ENCODE measurements at regions not wholly inside any gene's neighbourhood (a gene's known extent, or its start where the extent isn't known, plus 50 kb on each side); places are given as distances from the start of the nearest gene placed in this dataset.

DNA sequence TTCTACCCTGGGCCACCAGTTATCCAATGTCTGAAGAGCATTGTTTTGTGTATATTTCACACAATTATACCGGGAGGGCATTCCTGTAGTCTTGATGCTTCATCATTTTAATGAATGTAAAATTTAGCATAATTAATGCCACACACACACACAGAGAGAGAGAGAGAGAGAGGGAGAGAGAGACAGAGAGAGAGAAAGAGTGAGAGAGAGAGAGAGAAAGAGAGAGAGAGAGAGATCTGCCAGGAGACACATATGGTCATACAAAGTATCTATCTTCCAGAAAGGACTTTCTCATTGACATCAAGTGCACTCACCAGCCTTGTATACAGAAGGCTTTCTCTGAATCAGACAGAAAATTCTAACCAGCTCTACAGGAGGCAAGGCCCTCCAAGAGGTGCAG lies 72.3 kb downstream of the KLF6 start:
- H3K27ac ChIP-seq, result no peak overlapping the region
- DNase-seq (ENCODE audit: low spot score), result no peak
- POLR2A ChIA-PET (ENCODE audit: low non-redundant PET), result no interaction called here
- TF ChIP-seq, protein P1, sequence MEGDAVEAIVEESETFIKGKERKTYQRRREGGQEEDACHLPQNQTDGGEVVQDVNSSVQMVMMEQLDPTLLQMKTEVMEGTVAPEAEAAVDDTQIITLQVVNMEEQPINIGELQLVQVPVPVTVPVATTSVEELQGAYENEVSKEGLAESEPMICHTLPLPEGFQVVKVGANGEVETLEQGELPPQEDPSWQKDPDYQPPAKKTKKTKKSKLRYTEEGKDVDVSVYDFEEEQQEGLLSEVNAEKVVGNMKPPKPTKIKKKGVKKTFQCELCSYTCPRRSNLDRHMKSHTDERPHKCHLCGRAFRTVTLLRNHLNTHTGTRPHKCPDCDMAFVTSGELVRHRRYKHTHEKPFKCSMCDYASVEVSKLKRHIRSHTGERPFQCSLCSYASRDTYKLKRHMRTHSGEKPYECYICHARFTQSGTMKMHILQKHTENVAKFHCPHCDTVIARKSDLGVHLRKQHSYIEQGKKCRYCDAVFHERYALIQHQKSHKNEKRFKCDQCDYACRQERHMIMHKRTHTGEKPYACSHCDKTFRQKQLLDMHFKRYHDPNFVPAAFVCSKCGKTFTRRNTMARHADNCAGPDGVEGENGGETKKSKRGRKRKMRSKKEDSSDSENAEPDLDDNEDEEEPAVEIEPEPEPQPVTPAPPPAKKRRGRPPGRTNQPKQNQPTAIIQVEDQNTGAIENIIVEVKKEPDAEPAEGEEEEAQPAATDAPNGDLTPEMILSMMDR (conservative IDR thresholded peaks at IDR 0.05; ENCODE audit: low read depth), result no peak
- CTCF ChIA-PET, result no interaction called here

DNA sequence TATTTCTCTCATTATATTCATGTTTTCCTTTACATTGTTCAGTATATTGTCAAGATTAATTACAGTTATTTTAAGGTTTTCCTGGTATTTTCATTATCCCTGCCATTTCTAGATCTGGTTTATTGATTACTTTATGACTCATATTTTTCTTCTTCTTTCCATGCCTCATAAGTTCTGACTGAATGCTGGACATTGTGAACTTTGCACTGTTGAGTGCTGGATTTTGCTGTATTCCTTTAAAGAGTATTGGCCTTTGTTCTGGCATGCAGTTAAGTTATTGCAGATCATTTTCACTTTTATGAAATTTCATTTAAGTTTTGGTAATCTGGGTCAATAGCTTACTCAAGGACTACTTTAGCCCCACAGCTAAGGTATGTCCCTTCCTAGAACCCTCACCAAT lies 73.1 kb downstream of the KLF6 start:
- no peak overlapping the region for H3K27ac ChIP-seq
- POLR2A ChIA-PET (ENCODE audit: low non-redundant PET), result no interaction called here
- CTCF ChIA-PET, result no interaction called here
- TF ChIP-seq, protein P1 (conservative IDR thresholded peaks at IDR 0.05; ENCODE audit: low read depth), result no peak
- DNase-seq (ENCODE audit: low spot score), result no peak

DNA sequence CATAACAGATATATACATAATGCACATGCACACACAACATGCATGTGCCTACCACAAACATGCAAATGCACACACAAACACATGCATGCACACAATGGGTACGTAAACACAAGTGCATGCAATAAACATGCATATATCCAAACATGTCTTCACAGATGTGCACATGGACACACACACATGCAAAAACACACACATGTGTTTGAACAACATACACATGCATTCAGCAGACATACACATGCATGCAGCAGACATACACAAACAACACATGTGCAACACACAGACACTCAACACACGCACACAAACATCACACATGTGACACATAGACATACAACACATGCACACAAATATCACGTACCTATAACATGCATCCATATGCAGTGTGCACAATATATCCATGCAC lies 74.2 kb downstream of the KLF6 start:
- ChIA-PET CTCF (no interaction called here), POLR2A (ENCODE audit: low non-redundant PET) (no interaction called here)
- H3K27ac ChIP-seq, result no peak overlapping the region
- no peak for DNase-seq (ENCODE audit: low spot score)
- TF ChIP-seq, protein P1 (conservative IDR thresholded peaks at IDR 0.05; ENCODE audit: low read depth), result no peak

DNA sequence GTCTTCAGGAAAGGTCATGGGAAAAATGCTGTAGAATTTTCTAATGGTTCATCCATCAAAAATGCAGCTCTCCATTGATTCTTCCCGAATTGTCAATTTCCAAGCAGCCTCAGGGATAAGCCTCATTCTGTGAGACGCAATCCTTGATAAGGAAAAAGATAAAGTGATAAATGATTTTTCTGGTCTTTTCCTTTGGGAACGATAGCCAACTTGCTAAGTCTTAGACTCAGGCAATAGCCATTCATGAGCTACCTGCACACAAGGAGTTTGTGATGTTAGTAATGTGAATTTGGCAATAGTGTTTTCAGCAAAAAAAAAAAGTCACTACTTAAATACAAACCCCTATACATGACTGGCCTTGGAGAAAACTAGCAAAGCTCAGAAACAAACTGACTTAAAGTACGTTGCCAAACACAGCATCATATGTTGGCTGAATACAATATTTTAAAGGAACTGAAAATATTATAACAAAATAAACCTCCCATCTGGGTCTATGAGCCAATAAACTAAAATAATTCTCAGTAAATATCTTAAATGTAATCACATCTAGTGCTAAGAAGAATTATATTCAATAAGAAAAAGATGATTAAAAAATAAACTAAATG lies 75.5 kb downstream of the KLF6 start:
- CTCF ChIA-PET, result interaction anchor here (0.9 kb wide), 1 partner anchor 180 kb away, joined by 4 read pairs; no protein-coding TSS in a partner anchor
- no peak for DNase-seq (ENCODE audit: low spot score)
- POLR2A ChIA-PET (ENCODE audit: low non-redundant PET), result no interaction called here
- TF ChIP-seq, protein P1 (conservative IDR thresholded peaks at IDR 0.05; ENCODE audit: low read depth), result no peak
- no peak overlapping the region for H3K27ac ChIP-seq

DNA sequence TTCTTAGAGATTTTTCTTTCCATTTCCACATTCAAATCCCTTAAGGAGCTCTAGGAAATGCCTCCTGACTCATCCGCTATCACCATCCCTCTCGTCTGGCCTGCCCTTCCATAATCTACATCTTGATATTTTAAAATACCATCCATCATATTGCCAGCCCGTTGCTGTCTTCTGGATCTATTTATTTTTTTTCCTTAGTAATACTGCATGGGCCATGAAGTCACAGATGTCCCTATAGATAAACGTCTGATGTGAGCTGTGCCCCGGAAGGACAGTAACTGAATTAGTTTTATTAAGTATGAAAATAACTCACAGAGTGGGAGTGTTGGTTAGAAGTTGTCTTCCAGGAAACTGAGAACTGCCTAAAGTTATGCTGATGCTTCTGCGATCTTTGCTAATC lies 76.2 kb downstream of the KLF6 start:
- TF ChIP-seq, protein P1 (conservative IDR thresholded peaks at IDR 0.05; ENCODE audit: low read depth), result no peak
- H3K27ac ChIP-seq, result no peak overlapping the region
- DNase-seq (ENCODE audit: low spot score), result no peak
- CTCF ChIA-PET, result interaction anchor here (0.9 kb wide), 1 partner anchor 180 kb away, joined by 4 read pairs; no protein-coding TSS in a partner anchor
- POLR2A ChIA-PET (ENCODE audit: low non-redundant PET), result no interaction called here

DNA sequence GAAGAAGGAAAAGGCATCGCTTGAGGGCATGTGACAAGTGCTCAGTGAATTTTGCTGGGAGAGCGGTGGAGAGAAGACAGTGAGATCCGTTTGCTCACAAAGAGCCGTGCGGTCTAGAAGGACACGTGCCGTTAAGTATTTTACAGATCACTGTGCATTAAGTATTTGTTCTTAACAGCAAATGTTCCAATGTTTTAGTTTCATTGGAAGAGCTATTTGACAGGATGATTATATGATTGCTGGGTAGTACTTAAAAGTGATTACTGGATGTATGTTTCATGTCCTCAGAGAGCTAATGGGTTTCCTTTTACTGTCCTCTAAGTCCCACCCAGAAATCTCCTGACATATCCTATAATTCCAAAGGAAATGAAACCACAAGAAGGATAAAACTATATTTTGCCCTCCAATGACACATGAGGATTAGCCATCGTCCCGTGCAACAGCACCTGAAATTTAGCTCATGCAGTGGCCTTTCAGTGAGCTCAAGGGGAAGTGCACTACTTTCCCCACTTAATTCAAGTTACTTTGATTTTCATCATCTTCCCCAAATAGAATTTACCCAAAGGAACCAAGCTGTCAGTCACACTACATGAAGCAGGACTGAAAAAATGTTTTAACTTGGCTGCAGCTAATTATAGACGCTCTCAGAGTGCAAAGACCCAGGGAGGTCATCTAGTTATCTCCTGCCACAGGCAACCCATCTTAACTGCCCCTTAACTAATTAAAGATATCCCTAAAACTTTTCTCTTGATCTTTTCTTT lies 80.3 kb downstream of the KLF6 start:
- no peak overlapping the region for H3K27ac ChIP-seq
- CTCF ChIA-PET, result interaction anchor here (0.9 kb wide), 1 partner anchor 25 kb away, joined by 4 read pairs; no protein-coding TSS in a partner anchor
- POLR2A ChIA-PET (ENCODE audit: low non-redundant PET), result no interaction called here
- DNase-seq (ENCODE audit: low spot score), result no peak
- TF ChIP-seq, protein P1 (conservative IDR thresholded peaks at IDR 0.05; ENCODE audit: low read depth), result no peak
